Neural crest cell (in vitro differentiated cells): ENCODE measurements at regions not wholly inside any gene's neighbourhood (a gene's known extent, or its start where the extent isn't known, plus 50 kb on each side); places are given as distances from the start of the nearest gene placed in this dataset.

Source experiments
- DNase-seq: peaks from one replicate; pipeline ENCODE4 v3.0.0; 2021; ENCODE audit warnings: low read depth, mixed read lengths, low spot score
- H3K27ac Mint-ChIP-seq: one replicate; pipeline ENCODE4 v1.8.0; 2021; ENCODE audit warnings: mild to moderate bottlenecking, mixed read lengths; ENCODE audit not compliant: unreplicated experiment
- H3K27me3 Mint-ChIP-seq: 2 replicates; pipeline ENCODE4 v1.8.0; 2021; ENCODE audit warnings: low read depth, mild to moderate bottlenecking, mixed read lengths
- H3K36me3 Mint-ChIP-seq: 2 replicates; pipeline ENCODE4 v1.8.0; 2021; ENCODE audit warnings: low read depth, mild to moderate bottlenecking, mixed read lengths
- H3K4me1 Mint-ChIP-seq: 2 replicates; pipeline ENCODE4 v1.8.0; 2021; ENCODE audit warnings: mixed read lengths
- H3K4me3 Mint-ChIP-seq: one replicate; pipeline ENCODE4 v1.8.0; 2021; ENCODE audit warnings: mild to moderate bottlenecking, mixed read lengths
- H3K9me3 Mint-ChIP-seq: 2 replicates; pipeline ENCODE4 v1.8.0; 2021; ENCODE audit warnings: mixed read lengths
- TF ChIP-seq, protein P1 (sequence below): fragments of 200-600 bp; sonication (generic); conservative IDR thresholded peaks from 2 replicates; pipeline ENCODE4 v1.5.0; 2021; ENCODE audit warnings: antibody characterized with exemption, mild to moderate bottlenecking

DNA sequence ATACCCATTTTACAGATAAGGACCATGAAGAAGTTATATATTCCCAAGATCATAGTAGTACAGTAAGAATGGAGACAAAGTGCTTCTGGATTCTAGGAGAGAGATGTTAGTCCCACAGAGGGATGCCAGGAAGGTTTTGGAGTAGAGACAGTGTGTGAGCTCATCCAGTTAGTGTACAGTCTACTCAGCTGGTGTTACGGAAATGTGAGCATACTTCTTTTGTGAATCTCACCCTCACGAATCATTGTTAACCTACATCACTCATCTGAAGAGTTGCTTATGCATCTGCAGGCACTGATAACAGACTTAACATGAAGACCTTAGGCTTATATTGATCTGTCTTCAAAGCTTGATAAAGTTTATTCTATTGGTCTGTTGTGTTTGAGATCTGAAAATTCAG, 106.6 kb upstream of the PTPRG start:
- H3K9me3 Mint-ChIP-seq = no peaks in the 10 kb centered on the region
- TF ChIP-seq, protein P1, sequence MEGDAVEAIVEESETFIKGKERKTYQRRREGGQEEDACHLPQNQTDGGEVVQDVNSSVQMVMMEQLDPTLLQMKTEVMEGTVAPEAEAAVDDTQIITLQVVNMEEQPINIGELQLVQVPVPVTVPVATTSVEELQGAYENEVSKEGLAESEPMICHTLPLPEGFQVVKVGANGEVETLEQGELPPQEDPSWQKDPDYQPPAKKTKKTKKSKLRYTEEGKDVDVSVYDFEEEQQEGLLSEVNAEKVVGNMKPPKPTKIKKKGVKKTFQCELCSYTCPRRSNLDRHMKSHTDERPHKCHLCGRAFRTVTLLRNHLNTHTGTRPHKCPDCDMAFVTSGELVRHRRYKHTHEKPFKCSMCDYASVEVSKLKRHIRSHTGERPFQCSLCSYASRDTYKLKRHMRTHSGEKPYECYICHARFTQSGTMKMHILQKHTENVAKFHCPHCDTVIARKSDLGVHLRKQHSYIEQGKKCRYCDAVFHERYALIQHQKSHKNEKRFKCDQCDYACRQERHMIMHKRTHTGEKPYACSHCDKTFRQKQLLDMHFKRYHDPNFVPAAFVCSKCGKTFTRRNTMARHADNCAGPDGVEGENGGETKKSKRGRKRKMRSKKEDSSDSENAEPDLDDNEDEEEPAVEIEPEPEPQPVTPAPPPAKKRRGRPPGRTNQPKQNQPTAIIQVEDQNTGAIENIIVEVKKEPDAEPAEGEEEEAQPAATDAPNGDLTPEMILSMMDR = no peak
- no peaks in the 10 kb centered on the region for H3K36me3 Mint-ChIP-seq
- H3K4me3 Mint-ChIP-seq = no peak overlapping the region
- no peak overlapping the region for H3K27ac Mint-ChIP-seq
- no peak for DNase-seq
- H3K4me1 Mint-ChIP-seq = peaks cover 24% of the 10 kb centered on the region
- peaks cover 10% of the 10 kb centered on the region for H3K27me3 Mint-ChIP-seq

DNA sequence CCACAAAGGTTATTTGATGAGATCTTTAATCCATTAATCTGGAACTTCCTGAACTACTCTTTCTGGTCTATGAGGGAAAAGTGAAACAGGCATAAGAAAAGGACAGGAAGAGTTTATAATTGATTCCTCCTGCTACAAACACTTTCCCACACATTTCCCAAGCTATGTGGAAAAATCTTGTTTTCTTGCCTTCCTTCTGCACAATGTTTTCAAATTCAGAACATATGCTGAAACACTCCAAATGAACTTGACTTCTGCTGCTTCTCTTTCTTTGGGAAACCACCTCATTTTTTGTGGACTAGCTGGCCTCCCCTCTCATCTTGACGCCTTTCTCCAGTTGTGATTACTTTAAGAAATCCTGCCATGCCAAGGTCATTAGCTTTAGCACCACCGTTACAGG, 100.7 kb upstream of the PTPRG start:
- H3K4me3 Mint-ChIP-seq = no peak overlapping the region
- no peaks in the 10 kb centered on the region for H3K36me3 Mint-ChIP-seq
- H3K9me3 Mint-ChIP-seq = no peaks in the 10 kb centered on the region
- H3K27ac Mint-ChIP-seq = no peak overlapping the region
- H3K4me1 Mint-ChIP-seq = no peaks in the 10 kb centered on the region
- no peak for DNase-seq
- H3K27me3 Mint-ChIP-seq = peaks cover 5% of the 10 kb centered on the region
- TF ChIP-seq, protein P1 = no peak

DNA sequence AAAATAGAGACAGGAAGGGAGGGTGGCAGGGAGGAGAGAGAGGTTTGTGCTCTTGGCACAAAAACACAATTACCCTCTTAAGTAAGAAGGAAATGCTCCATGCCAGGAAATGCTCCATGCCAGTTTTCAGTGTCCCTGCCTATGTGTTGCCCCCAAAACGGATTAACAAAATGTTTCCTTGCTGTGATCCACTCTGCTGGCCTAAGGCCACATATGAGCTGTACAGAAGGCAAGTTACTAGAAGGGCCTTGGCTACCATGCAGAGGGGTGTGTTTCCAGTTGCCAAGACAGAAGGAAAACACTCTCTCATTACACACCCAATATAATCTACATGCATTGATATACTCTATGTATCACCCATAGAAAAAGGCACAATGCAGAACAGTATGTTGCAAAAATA, 98.2 kb upstream of the PTPRG start:
- Mint-ChIP-seq H3K27me3 (peaks cover 7% of the 10 kb centered on the region), H3K4me3 (no peak overlapping the region), H3K4me1 (no peaks in the 10 kb centered on the region), H3K36me3 (no peaks in the 10 kb centered on the region), H3K27ac (no peak overlapping the region), H3K9me3 (no peaks in the 10 kb centered on the region)
- DNase-seq = no peak
- TF ChIP-seq, protein P1 = no peak

DNA sequence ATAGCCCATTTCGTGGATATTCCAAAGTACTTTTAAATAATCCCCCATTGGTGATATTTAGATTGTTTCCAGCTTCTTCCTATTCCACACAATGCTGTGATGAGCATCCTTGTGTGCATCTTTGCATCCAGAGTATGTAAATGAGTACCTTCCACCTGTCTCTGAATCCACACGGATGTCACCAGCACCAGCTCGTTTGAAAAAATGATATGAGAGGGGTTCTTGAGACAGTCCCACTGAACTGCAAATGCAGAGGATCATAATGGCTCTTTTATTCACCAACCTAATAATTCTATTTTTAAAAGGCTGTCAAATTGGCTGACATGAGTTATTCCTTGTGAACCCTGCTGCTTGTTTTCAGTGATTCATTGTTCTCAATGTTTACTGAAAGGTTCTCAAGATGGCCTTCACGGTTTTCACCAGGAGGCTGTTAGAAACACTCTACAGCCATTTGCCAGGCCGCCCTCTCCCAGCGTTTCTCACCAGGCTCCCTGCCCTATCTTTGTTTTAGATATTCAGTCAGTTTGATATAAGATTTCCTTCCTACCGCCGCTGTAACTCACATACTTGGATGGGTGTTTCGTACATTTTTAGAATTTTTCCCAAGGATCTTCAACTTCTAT, 96.7 kb upstream of the PTPRG start:
- Mint-ChIP-seq H3K4me1 (no peaks in the 10 kb centered on the region), H3K36me3 (no peaks in the 10 kb centered on the region), H3K27me3 (peaks cover 3% of the 10 kb centered on the region), H3K4me3 (no peak overlapping the region), H3K27ac (no peak overlapping the region), H3K9me3 (no peaks in the 10 kb centered on the region)
- DNase-seq = no peak
- TF ChIP-seq, protein P1 = no peak

DNA sequence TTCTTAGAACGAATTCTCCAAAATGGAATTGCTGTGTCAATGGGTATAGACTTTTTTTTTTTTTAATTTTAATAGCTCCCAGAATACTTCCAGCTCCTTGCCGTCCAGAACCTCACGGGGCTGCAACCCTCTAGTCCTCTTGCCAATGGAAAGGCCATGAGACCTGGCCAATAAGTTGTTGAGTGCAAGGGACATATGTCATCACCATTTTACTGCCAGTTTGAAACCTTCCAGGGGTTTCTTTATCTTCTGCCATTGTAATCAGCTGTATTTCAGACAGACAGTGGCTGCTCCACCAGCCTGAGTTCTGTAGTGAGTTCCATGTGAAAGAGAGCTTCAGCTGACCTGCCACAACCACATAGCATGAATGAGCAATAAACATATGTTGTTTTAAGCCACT, 95.0 kb upstream of the PTPRG start:
- no peaks in the 10 kb centered on the region for H3K4me1 Mint-ChIP-seq
- no peak overlapping the region for H3K4me3 Mint-ChIP-seq
- DNase-seq = no peak
- no peak overlapping the region for H3K27ac Mint-ChIP-seq
- peaks cover 3% of the 10 kb centered on the region for H3K27me3 Mint-ChIP-seq
- TF ChIP-seq, protein P1 = no peak
- peaks cover 5% of the 10 kb centered on the region for H3K9me3 Mint-ChIP-seq
- H3K36me3 Mint-ChIP-seq = no peaks in the 10 kb centered on the region
